ENCODE measurements at regions not wholly inside any gene's neighbourhood (a gene's known extent, or its start where the extent isn't known, plus 50 kb on each side); places are given as distances from the start of the nearest gene placed in this dataset.
A peak's percentile ranks its signal among the peaks of the same experiment; 100 is the strongest.

- H3K4me1 ChIP-seq = no peaks in the 10 kb centered on the region
- no peak overlapping the region for H3K4me3 ChIP-seq
- no peaks in the 10 kb centered on the region for H3K36me3 ChIP-seq
- no peak overlapping the region for H3K27ac ChIP-seq
- no peaks in the 10 kb centered on the region for H3K27me3 ChIP-seq
- H3K9me3 ChIP-seq = no peaks in the 10 kb centered on the region
- DNase-seq = no peak
- TF ChIP-seq CTCF (IDR thresholded peaks at IDR 0.05) = no peak
- no peak for TF ChIP-seq POLR2A (IDR thresholded peaks at IDR 0.05)
Observed at GRCh38 chrX:9308426-9308825, 156.4 kb upstream of the TBL1X start.

- no peak for DNase-seq
- no peaks in the 10 kb centered on the region for H3K27me3 ChIP-seq
- no peak overlapping the region for H3K27ac ChIP-seq
- no peaks in the 10 kb centered on the region for H3K36me3 ChIP-seq
- H3K4me3 ChIP-seq = no peak overlapping the region
- no peaks in the 10 kb centered on the region for H3K4me1 ChIP-seq
- TF ChIP-seq POLR2A (IDR thresholded peaks at IDR 0.05) = no peak
- no peak for TF ChIP-seq CTCF (IDR thresholded peaks at IDR 0.05)
- no peaks in the 10 kb centered on the region for H3K9me3 ChIP-seq
Observed at GRCh38 chrX:9310616-9311015, 154.2 kb upstream of the TBL1X start.

- Histone ChIP-seq H3K4me1 (no peaks in the 10 kb centered on the region), H3K27me3 (no peaks in the 10 kb centered on the region), H3K36me3 (no peaks in the 10 kb centered on the region), H3K9me3 (no peaks in the 10 kb centered on the region), H3K4me3 (no peak overlapping the region), H3K27ac (no peak overlapping the region)
- TF ChIP-seq CTCF (IDR thresholded peaks at IDR 0.05) (no peak), POLR2A (IDR thresholded peaks at IDR 0.05) (no peak)
- DNase-seq = no peak
Observed at GRCh38 chrX:9311421-9312160, 153.3 kb upstream of the TBL1X start.

GRCh38 chrX:9312922-9313867, 151.7 kb upstream of the TBL1X start:
- TF ChIP-seq CTCF (IDR thresholded peaks at IDR 0.05) (peak; percentile 49 to 70 (median 60)), POLR2A (IDR thresholded peaks at IDR 0.05) (no peak)
- Histone ChIP-seq H3K27me3 (no peaks in the 10 kb centered on the region), H3K36me3 (no peaks in the 10 kb centered on the region), H3K9me3 (no peaks in the 10 kb centered on the region), H3K4me1 (no peaks in the 10 kb centered on the region), H3K4me3 (no peak overlapping the region), H3K27ac (no peak overlapping the region)
- peak; percentile 53 to 90 (median 68) for DNase-seq

GRCh38 chrX:9315086-9315485, 149.8 kb upstream of the TBL1X start:
- Histone ChIP-seq H3K27ac (no peak overlapping the region), H3K4me1 (no peaks in the 10 kb centered on the region), H3K9me3 (no peaks in the 10 kb centered on the region), H3K4me3 (no peak overlapping the region), H3K36me3 (no peaks in the 10 kb centered on the region), H3K27me3 (no peaks in the 10 kb centered on the region)
- TF ChIP-seq CTCF (IDR thresholded peaks at IDR 0.05) (no peak), POLR2A (IDR thresholded peaks at IDR 0.05) (no peak)
- DNase-seq = no peak
